ENCODE measurements at regions not wholly inside any gene's neighbourhood (a gene's known extent, or its start where the extent isn't known, plus 50 kb on each side); places are given as distances from the start of the nearest gene placed in this dataset.

DNA sequence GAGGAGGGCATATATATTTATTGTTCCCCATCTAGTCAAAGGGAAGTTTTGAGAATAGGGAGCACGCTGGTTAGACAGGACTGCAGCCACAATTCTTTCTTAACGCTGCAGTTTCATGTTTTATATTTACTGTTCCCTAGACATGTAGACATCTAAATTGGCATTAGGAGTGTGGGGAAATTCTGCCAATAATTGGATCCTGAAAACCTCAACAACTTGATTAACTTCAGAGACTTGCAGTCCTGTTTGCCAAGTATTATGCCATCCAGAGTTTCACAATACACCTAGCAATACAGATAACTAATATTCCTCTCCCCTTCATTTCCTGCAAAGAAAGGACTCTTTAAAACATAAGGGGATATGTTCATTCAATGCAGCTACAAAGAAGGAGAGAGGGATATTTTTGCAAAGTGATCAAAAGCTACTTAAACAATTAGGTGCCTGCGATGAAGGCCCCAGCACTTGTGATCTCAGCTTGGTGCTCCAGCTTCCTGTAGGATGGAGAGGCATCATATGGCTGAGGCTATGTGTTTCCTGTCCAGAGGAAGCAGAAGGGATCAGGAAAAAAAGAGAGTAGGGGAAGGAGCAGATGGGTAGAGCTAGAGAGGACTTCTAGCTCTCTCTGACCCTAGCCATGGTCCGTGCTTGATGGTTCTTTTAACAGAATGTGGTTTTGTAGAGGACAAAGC lies 264.4 kb downstream of the MTX2 start:
- 68% methylated on average over 4 of the region's 4 CpGs for WGBS
- peak in 1 of 2 donors; percentile 55 for TF ChIP-seq GABPA (IDR thresholded peaks at IDR 0.05 in 1 of 2, conservative IDR thresholded peaks at IDR 0.05 in 1 of 2)
- TF ChIP-seq NR2F2 (IDR thresholded peaks at IDR 0.05) = no peak
- TF ChIP-seq YY1 (IDR thresholded peaks at IDR 0.05) = peak; percentile 68
- peak; percentile 41 for TF ChIP-seq SP1 (IDR thresholded peaks at IDR 0.05)
- TF ChIP-seq HNF4A (conservative IDR thresholded peaks at IDR 0.05) = peak; percentile 46 to 66
- TF ChIP-seq HNF4G (IDR thresholded peaks at IDR 0.05) = peak; percentile 18
- TF ChIP-seq, protein P1, sequence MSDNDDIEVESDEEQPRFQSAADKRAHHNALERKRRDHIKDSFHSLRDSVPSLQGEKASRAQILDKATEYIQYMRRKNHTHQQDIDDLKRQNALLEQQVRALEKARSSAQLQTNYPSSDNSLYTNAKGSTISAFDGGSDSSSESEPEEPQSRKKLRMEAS (IDR thresholded peaks at IDR 0.05) = peak; percentile 50
- peak; percentile 53 to 62 for TF ChIP-seq JUND (IDR thresholded peaks at IDR 0.05)
- TF ChIP-seq RAD21 (IDR thresholded peaks at IDR 0.05) = peak; percentile 22 to 38
- peak; percentile 63 to 78 for TF ChIP-seq RXRA (IDR thresholded peaks at IDR 0.05)
- peak; percentile 39 for TF ChIP-seq FOXA2 (IDR thresholded peaks at IDR 0.05)
- peak; percentile 77 for TF ChIP-seq ZBTB33 (IDR thresholded peaks at IDR 0.05)
- TF ChIP-seq EGR1 (IDR thresholded peaks at IDR 0.05; ENCODE audit: low read depth in 2 of 2) = peak in 1 of 2 donors; percentile 46
- peak; percentile 18 for TF ChIP-seq FOXA1 (IDR thresholded peaks at IDR 0.05)
- TF ChIP-seq, protein P2, sequence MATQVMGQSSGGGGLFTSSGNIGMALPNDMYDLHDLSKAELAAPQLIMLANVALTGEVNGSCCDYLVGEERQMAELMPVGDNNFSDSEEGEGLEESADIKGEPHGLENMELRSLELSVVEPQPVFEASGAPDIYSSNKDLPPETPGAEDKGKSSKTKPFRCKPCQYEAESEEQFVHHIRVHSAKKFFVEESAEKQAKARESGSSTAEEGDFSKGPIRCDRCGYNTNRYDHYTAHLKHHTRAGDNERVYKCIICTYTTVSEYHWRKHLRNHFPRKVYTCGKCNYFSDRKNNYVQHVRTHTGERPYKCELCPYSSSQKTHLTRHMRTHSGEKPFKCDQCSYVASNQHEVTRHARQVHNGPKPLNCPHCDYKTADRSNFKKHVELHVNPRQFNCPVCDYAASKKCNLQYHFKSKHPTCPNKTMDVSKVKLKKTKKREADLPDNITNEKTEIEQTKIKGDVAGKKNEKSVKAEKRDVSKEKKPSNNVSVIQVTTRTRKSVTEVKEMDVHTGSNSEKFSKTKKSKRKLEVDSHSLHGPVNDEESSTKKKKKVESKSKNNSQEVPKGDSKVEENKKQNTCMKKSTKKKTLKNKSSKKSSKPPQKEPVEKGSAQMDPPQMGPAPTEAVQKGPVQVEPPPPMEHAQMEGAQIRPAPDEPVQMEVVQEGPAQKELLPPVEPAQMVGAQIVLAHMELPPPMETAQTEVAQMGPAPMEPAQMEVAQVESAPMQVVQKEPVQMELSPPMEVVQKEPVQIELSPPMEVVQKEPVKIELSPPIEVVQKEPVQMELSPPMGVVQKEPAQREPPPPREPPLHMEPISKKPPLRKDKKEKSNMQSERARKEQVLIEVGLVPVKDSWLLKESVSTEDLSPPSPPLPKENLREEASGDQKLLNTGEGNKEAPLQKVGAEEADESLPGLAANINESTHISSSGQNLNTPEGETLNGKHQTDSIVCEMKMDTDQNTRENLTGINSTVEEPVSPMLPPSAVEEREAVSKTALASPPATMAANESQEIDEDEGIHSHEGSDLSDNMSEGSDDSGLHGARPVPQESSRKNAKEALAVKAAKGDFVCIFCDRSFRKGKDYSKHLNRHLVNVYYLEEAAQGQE (IDR thresholded peaks at IDR 0.05) = peak; percentile 43
- peak; percentile 18 for TF ChIP-seq ATF3 (IDR thresholded peaks at IDR 0.05)
- TF ChIP-seq, protein P3, sequence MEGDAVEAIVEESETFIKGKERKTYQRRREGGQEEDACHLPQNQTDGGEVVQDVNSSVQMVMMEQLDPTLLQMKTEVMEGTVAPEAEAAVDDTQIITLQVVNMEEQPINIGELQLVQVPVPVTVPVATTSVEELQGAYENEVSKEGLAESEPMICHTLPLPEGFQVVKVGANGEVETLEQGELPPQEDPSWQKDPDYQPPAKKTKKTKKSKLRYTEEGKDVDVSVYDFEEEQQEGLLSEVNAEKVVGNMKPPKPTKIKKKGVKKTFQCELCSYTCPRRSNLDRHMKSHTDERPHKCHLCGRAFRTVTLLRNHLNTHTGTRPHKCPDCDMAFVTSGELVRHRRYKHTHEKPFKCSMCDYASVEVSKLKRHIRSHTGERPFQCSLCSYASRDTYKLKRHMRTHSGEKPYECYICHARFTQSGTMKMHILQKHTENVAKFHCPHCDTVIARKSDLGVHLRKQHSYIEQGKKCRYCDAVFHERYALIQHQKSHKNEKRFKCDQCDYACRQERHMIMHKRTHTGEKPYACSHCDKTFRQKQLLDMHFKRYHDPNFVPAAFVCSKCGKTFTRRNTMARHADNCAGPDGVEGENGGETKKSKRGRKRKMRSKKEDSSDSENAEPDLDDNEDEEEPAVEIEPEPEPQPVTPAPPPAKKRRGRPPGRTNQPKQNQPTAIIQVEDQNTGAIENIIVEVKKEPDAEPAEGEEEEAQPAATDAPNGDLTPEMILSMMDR (IDR thresholded peaks at IDR 0.05; ENCODE audit: low read depth, low read length, missing input control) = no peak
- no peak for TF ChIP-seq TAF1 (conservative IDR thresholded peaks at IDR 0.05)
- Histone ChIP-seq H3K36me3 (ENCODE audit: control insufficient read depth in 4 of 4, insufficient read depth in 3 of 4, low read depth in 1 of 4, low read length in 3 of 4) (no peaks in the 10 kb centered on the region), H3K27me3 (ENCODE audit: control insufficient read depth in 4 of 4, insufficient read depth in 4 of 4, low read length in 3 of 4) (no peaks in the 10 kb centered on the region), H3K4me3 (ENCODE audit: low read depth in 1 of 3, low read length in 3 of 3) (no peak overlapping the region), H3K9me3 (ENCODE audit: control insufficient read depth in 4 of 4, low read length in 3 of 4) (no peaks in the 10 kb centered on the region), H3K27ac (ENCODE audit: low read depth in 1 of 2, low read length in 2 of 2) (no peak overlapping the region), H3K9ac (ENCODE audit: low read depth in 1 of 2, low read length in 2 of 2) (no peak overlapping the region), H3K4me1 (ENCODE audit: control insufficient read depth in 4 of 4, insufficient read depth in 4 of 4, low read length in 3 of 4) (peaks cover 3 to 15% (median 10%) of the 10 kb centered on the region in 4 donors)
- DNase-seq (ENCODE audit: low spot score) = no peak
